IPS-15b (cell line): ENCODE measurements at regions not wholly inside any gene's neighbourhood (a gene's known extent, or its start where the extent isn't known, plus 50 kb on each side); places are given as distances from the start of the nearest gene placed in this dataset.

ENCODE experiments used
- H3K27me3 ChIP-seq: one replicate; pipeline ENCODE4 v1.6.1; 2013; ENCODE audit warnings: low read length; ENCODE audit not compliant: control insufficient read depth, insufficient read depth
- H3K36me3 ChIP-seq: one replicate; pipeline ENCODE4 v1.6.1; 2013; ENCODE audit warnings: low read length; ENCODE audit not compliant: control insufficient read depth, insufficient read depth
- H3K4me1 ChIP-seq: one replicate; pipeline ENCODE4 v1.6.1; 2013; ENCODE audit warnings: mild to moderate bottlenecking, low read length; ENCODE audit not compliant: control insufficient read depth, insufficient read depth
- H3K4me3 ChIP-seq: one replicate; pipeline ENCODE4 v1.5.1; 2013; ENCODE audit warnings: low read depth, low read length
- H3K9ac ChIP-seq: one replicate; pipeline ENCODE4 v1.6.1; 2013; ENCODE audit warnings: low read depth, mild to moderate bottlenecking, low read length
- H3K9me3 ChIP-seq: one replicate; pipeline ENCODE4 v1.6.1; 2013; ENCODE audit warnings: mild to moderate bottlenecking, low read length; ENCODE audit not compliant: control insufficient read depth, insufficient read depth

GRCh38 chr12:115004470-115005146, 320.6 kb upstream of the TBX3 start:
- Histone ChIP-seq H3K9me3 (no peaks in the 10 kb centered on the region), H3K9ac (no peak overlapping the region), H3K27me3 (no peaks in the 10 kb centered on the region), H3K36me3 (no peaks in the 10 kb centered on the region), H3K4me3 (no peak overlapping the region), H3K4me1 (no peaks in the 10 kb centered on the region)

GRCh38 chr12:115002434-115002833, 318.5 kb upstream of the TBX3 start:
- Histone ChIP-seq H3K27me3 (no peaks in the 10 kb centered on the region), H3K9me3 (no peaks in the 10 kb centered on the region), H3K4me3 (no peak overlapping the region), H3K4me1 (no peaks in the 10 kb centered on the region), H3K36me3 (no peaks in the 10 kb centered on the region), H3K9ac (no peak overlapping the region)

- Histone ChIP-seq H3K4me3 (no peak overlapping the region), H3K27me3 (no peaks in the 10 kb centered on the region), H3K9me3 (no peaks in the 10 kb centered on the region), H3K9ac (no peak overlapping the region), H3K36me3 (no peaks in the 10 kb centered on the region), H3K4me1 (no peaks in the 10 kb centered on the region)
Observed at GRCh38 chr12:115001571-115002180, 317.7 kb upstream of the TBX3 start.

GRCh38 chr12:115000038-115000437, 316.1 kb upstream of the TBX3 start:
- Histone ChIP-seq H3K4me3 (no peak overlapping the region), H3K4me1 (no peaks in the 10 kb centered on the region), H3K36me3 (no peaks in the 10 kb centered on the region), H3K9me3 (no peaks in the 10 kb centered on the region), H3K9ac (no peak overlapping the region), H3K27me3 (no peaks in the 10 kb centered on the region)

DNA sequence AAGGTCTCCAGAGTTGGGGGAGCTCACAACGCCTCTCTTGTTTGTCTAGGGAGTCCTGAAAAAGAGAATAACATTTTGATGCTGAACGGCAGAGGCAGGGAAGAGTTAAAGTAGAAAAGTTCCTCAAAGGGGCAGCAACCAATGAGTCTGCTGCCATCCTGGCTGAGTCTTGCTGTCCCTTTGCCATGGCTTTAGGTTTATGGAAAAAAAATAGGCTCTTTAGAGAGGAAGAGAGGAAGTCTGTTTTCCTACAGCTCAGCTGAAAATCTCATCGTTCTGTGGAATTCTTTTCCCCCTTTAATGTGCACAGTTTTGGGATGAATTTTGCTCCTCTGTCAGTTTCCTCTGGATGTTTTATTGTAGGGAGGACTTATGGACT, 314.8 kb upstream of the TBX3 start:
- Histone ChIP-seq H3K9me3 (no peaks in the 10 kb centered on the region), H3K36me3 (no peaks in the 10 kb centered on the region), H3K4me3 (no peak overlapping the region), H3K27me3 (no peaks in the 10 kb centered on the region), H3K9ac (no peak overlapping the region), H3K4me1 (no peaks in the 10 kb centered on the region)

DNA sequence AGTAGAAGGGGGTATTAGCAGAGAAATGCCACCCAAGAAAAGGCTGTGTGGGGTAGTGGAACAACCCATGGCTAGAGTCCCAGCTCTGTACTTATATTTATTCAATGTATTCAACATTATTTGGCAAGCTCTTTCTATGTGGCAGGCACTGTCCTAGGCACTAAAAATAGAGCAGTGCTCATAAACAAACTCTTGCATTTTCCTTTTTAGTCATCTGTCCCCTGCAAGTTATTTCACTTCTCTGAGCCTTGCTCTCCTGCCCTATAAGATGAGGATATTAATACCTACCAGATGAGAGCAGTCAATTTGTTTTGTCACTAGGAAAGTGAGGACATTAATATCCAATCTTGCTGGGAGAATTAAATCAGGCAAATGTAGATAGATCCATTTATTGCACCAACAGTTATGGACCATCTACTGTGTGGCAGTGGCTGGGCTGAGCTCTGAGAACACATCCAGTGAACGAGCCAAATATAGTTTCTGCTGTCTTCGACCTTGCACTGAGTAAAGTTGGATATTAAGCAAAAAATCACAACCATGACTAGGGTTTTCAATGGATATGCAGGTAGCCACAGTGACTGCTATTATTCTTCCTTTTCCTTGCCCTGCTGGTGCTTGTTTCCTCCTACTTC, 314.3 kb upstream of the TBX3 start:
- Histone ChIP-seq H3K27me3 (no peaks in the 10 kb centered on the region), H3K36me3 (no peaks in the 10 kb centered on the region), H3K4me3 (no peak overlapping the region), H3K4me1 (no peaks in the 10 kb centered on the region), H3K9ac (no peak overlapping the region), H3K9me3 (no peaks in the 10 kb centered on the region)

- Histone ChIP-seq H3K9me3 (no peaks in the 10 kb centered on the region), H3K27me3 (no peaks in the 10 kb centered on the region), H3K4me3 (no peak overlapping the region), H3K4me1 (no peaks in the 10 kb centered on the region), H3K9ac (no peak overlapping the region), H3K36me3 (no peaks in the 10 kb centered on the region)
Observed at GRCh38 chr12:114996382-114996781, 312.4 kb upstream of the TBX3 start.

DNA sequence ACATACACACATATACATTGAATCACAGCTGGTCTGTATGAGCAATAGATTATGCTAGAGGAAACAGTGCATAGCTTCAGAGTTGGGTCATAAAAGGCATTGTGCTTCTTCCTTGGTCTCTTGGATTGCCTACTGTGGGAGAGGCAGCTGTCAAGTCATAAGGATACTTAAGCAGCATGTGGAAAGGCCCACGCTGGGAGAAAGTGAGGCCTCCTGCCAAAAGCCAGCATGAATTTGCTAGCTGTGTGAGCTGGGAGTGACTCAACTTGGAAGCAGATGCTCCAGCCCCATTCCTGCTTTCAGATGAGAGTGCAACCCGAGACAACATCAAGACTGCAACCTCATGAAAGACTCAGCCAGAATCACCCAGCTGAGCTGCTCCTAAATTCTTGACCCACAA, 311.9 kb upstream of the TBX3 start:
- no peak overlapping the region for H3K9ac ChIP-seq
- no peaks in the 10 kb centered on the region for H3K36me3 ChIP-seq
- no peaks in the 10 kb centered on the region for H3K9me3 ChIP-seq
- no peaks in the 10 kb centered on the region for H3K4me1 ChIP-seq
- no peak overlapping the region for H3K4me3 ChIP-seq
- no peaks in the 10 kb centered on the region for H3K27me3 ChIP-seq

GRCh38 chr12:114993165-114993564, 309.2 kb upstream of the TBX3 start:
- no peaks in the 10 kb centered on the region for H3K27me3 ChIP-seq

DNA sequence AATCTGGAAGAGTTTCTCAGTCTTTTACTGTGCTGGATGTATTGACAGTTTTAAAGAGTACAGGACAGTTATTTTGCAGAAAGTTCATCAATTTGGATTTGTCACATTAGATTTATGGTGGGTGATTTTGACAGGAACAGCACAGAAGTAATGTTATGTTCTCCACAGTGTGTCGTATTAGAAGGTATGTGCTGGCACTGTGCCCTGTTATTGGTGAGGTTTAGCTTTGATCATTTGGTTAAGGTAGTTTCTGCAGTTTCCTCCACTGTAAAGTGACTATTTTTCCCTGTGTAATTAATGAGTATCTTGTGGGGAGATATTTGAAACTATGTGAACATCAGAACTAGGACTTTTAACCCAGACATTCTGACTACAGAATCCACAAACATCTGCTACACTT, 308.5 kb upstream of the TBX3 start:
- no peaks in the 10 kb centered on the region for H3K36me3 ChIP-seq
- H3K27me3 ChIP-seq: no peaks in the 10 kb centered on the region
- H3K4me1 ChIP-seq: no peaks in the 10 kb centered on the region
- no peak overlapping the region for H3K4me3 ChIP-seq
- H3K9me3 ChIP-seq: no peaks in the 10 kb centered on the region
- H3K9ac ChIP-seq: no peak overlapping the region

More at GRCh38 chr12:114993165-114993564, 309.2 kb upstream of the TBX3 start:
- Histone ChIP-seq H3K9me3 (no peaks in the 10 kb centered on the region), H3K9ac (no peak overlapping the region), H3K4me1 (no peaks in the 10 kb centered on the region), H3K4me3 (no peak overlapping the region), H3K36me3 (no peaks in the 10 kb centered on the region)

- Histone ChIP-seq H3K9me3 (no peaks in the 10 kb centered on the region), H3K27me3 (no peaks in the 10 kb centered on the region), H3K9ac (no peak overlapping the region), H3K4me3 (no peak overlapping the region), H3K36me3 (no peaks in the 10 kb centered on the region), H3K4me1 (no peaks in the 10 kb centered on the region)
Observed at GRCh38 chr12:114990381-114990780, 306.4 kb upstream of the TBX3 start.

GRCh38 chr12:114986849-114987248, 302.9 kb upstream of the TBX3 start:
- Histone ChIP-seq H3K4me3 (no peak overlapping the region), H3K9ac (no peak overlapping the region), H3K36me3 (no peaks in the 10 kb centered on the region), H3K27me3 (no peaks in the 10 kb centered on the region), H3K9me3 (no peaks in the 10 kb centered on the region), H3K4me1 (no peaks in the 10 kb centered on the region)
